OCI-LY3 (cell line): ENCODE measurements at regions not wholly inside any gene's neighbourhood (a gene's known extent, or its start where the extent isn't known, plus 50 kb on each side); places are given as distances from the start of the nearest gene placed in this dataset.

Experiments
- CTCF ChIP-seq: fragments of 200-600, 300-600 bp; sonication (generic); IDR thresholded peaks from 2 replicates; pipeline ENCODE4 v1.5.1; 2014; ENCODE audit warnings: antibody characterized with exemption, low read length, low read depth
- EZH2phosphoT487 ChIP-seq: fragments of 200-600 bp; shearing (Covaris generic); IDR thresholded peaks from 2 replicates; pipeline ENCODE4 v1.6.1; 2018; ENCODE audit warnings: antibody characterized with exemption, mixed run types, low read depth

GRCh38 chr6:153673750-153674149 lies 365.3 kb upstream of the OPRM1 start:
- no peak for TF ChIP-seq CTCF
- no peak for TF ChIP-seq EZH2phosphoT487
